Neutrophil (primary cell): ENCODE measurements at regions not wholly inside any gene's neighbourhood (a gene's known extent, or its start where the extent isn't known, plus 50 kb on each side); places are given as distances from the start of the nearest gene placed in this dataset.

Experiments
- H3K27ac ChIP-seq: fragments of 200-600 bp; sonication (generic); 2 replicates; pipeline ENCODE4 v1.5.1; 2016; ENCODE audit warnings: mild to moderate bottlenecking, moderate library complexity
- H3K27me3 ChIP-seq: fragments of 200-600 bp; sonication (generic); 2 replicates; pipeline ENCODE4 v1.6.0; 2016; ENCODE audit warnings: mild to moderate bottlenecking
- H3K36me3 ChIP-seq: fragments of 200-600 bp; sonication (generic); 2 replicates; pipeline ENCODE4 v1.5.1; 2017
- H3K4me1 ChIP-seq, 2 experiments: fragments of 200-600 bp in 1 of 2; sonication (generic) in 1 of 2; 1 replicate in 1 of 2; 2 replicates in 1 of 2; pipeline versions ENCODE4 v1.5.1 to v1.6.1; 2013 to 2016; ENCODE audit warnings: low read depth in 1 of 2, low read length in 1 of 2, mild to moderate bottlenecking in 1 of 2, moderate library complexity in 1 of 2; ENCODE audit not compliant: control insufficient read depth in 1 of 2, insufficient read depth in 1 of 2
- H3K4me3 ChIP-seq, 2 experiments: fragments of 200-600 bp in 1 of 2; sonication (generic) in 1 of 2; 1 replicate in 1 of 2; 2 replicates in 1 of 2; pipeline ENCODE4 v1.5.1; 2013 to 2016; ENCODE audit warnings: low read depth in 1 of 2, low read length in 1 of 2, mild to moderate bottlenecking in 1 of 2, moderate library complexity in 1 of 2
- H3K9me3 ChIP-seq: fragments of 200-600 bp; sonication (generic); 2 replicates; pipeline ENCODE4 v1.5.1; 2016
- TF ChIP-seq, protein P1 (sequence below): fragments of 200-600 bp; sonication (generic); IDR thresholded peaks from 2 replicates; pipeline ENCODE4 v1.5.1; 2016; ENCODE audit warnings: antibody characterized with exemption

DNA sequence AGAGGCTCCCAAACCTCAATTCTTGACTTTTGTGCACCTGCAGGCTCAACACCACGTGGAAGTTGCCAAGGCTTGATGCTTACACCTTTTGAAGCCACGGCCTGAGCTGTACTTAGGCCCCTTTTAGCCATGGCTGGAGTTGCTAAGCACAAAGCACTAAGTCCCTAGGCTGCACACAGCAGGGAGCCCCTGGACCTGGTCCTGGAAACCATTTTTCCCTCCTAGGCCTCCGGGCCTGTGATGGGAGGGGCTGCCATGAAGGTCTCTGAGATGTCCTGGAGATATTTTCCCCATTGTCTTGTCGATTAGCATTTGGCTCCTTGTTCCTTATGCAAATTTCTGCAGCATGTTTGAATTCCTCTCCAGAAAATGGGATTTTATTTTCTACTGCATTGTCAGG is 247.1 kb upstream of the ARPP21 start:
- no peaks in the 10 kb centered on the region for H3K9me3 ChIP-seq
- no peaks in the 10 kb centered on the region for H3K4me1 ChIP-seq
- no peaks in the 10 kb centered on the region for H3K27me3 ChIP-seq
- H3K27ac ChIP-seq = no peak overlapping the region
- TF ChIP-seq, protein P1, sequence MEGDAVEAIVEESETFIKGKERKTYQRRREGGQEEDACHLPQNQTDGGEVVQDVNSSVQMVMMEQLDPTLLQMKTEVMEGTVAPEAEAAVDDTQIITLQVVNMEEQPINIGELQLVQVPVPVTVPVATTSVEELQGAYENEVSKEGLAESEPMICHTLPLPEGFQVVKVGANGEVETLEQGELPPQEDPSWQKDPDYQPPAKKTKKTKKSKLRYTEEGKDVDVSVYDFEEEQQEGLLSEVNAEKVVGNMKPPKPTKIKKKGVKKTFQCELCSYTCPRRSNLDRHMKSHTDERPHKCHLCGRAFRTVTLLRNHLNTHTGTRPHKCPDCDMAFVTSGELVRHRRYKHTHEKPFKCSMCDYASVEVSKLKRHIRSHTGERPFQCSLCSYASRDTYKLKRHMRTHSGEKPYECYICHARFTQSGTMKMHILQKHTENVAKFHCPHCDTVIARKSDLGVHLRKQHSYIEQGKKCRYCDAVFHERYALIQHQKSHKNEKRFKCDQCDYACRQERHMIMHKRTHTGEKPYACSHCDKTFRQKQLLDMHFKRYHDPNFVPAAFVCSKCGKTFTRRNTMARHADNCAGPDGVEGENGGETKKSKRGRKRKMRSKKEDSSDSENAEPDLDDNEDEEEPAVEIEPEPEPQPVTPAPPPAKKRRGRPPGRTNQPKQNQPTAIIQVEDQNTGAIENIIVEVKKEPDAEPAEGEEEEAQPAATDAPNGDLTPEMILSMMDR = no peak
- H3K4me3 ChIP-seq = no peak overlapping the region
- no peaks in the 10 kb centered on the region for H3K36me3 ChIP-seq

DNA sequence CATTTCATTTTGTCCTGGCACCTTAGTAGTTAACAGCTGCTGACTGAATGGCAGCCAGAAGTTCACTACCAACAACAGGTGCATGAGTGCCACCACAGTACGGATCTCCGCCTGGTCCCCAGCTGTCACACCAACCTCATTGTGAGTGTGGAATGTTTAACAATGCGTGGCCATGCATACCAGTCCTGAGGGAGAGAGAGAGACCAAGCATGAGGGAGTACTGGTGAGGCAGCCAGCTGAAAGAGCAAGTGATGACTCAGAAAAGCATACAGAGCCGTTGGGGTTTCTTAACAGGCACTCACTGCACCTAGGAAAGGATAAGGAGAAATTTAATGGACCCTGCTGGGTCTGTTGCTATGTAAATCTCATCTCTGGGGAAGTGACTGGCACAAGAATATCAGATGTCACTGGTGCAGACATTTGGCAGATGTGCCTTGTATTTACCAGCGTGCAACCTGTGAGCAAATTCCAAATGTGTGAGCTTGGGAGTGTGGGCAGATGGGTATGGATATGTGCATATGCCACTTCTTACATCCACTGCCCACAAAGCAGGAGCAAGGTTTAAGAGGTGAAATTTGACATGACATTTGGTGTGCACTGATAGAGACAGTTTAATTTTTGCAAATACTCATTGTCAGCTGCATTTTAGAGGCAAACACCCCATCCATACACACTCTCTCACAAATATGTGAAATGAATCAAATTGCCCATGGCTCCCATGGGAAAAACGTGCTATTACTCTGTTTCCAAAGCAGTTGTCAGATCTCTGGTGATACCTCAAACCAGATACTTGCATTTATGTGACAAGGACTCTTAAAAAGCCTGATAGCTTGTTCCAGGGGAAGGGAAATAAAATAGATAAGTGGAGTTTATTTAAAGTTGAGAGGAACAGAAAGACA is 245.2 kb upstream of the ARPP21 start:
- Histone ChIP-seq H3K27ac (no peak overlapping the region), H3K9me3 (no peaks in the 10 kb centered on the region), H3K4me3 (no peak overlapping the region), H3K4me1 (no peaks in the 10 kb centered on the region), H3K36me3 (no peaks in the 10 kb centered on the region), H3K27me3 (no peaks in the 10 kb centered on the region)
- TF ChIP-seq, protein P1 = no peak

DNA sequence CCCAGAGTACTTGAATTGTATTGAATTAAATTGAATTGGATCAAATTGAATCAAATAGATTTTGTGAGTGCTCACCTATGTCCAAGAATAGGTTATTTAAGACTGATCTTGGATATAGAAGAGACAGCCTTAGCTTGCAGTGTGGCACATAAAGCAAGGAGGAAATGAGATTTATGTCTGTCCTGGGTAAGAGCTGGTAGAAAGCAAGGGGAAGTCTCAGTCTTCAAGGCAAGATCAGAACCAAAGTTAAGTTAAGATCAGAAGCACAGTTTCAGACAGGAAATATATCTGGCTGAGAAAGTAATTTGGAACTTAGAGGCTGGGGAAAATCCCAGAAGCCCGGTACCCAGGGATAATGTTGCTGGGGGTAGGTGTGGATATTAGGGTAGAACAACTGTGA is 244.4 kb upstream of the ARPP21 start:
- Histone ChIP-seq H3K27me3 (no peaks in the 10 kb centered on the region), H3K9me3 (no peaks in the 10 kb centered on the region), H3K36me3 (no peaks in the 10 kb centered on the region), H3K27ac (no peak overlapping the region), H3K4me3 (no peak overlapping the region), H3K4me1 (no peaks in the 10 kb centered on the region)
- TF ChIP-seq, protein P1 = no peak

DNA sequence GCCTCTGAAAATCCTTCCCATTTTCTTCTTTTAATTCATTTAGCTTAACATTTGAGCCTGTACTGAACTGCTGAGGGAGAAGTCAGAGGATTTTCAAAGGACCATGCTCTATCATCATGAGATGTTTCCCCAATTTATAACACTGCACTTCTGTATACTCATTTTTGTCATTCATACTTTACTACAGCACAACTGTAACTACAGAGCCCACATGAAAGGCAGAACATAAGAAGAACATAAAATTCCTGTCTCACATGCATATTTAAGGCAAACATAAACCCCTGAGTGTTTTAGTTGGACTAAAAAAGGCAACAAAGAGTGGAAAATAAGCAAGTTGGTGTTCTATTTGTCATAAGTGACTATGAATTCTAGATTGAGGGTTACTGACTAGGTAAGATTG is 237.7 kb upstream of the ARPP21 start:
- H3K36me3 ChIP-seq = no peaks in the 10 kb centered on the region
- H3K9me3 ChIP-seq = no peaks in the 10 kb centered on the region
- H3K4me3 ChIP-seq = no peak overlapping the region
- no peaks in the 10 kb centered on the region for H3K4me1 ChIP-seq
- no peak overlapping the region for H3K27ac ChIP-seq
- H3K27me3 ChIP-seq = no peaks in the 10 kb centered on the region
- TF ChIP-seq, protein P1 = no peak

DNA sequence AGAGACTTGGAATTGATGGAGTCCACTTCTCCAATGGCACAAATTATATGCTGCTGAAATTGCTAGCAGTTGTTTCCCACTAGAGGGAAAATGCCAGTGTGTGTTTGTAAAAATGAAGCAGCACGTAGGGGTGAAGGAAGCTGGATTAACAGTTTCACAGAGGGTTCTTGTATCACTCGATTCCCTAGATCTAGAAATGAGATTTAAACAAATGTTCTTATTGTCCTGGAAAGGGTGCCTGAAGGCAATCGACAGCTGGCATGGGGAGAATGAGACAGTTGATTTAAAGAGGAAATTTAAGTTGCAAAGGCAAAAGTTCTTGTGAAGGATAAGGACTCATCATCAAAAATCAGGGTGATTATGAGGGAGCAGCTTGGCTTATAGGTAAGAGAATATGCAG is 234.8 kb upstream of the ARPP21 start:
- TF ChIP-seq, protein P1 = no peak
- Histone ChIP-seq H3K27ac (no peak overlapping the region), H3K4me1 (no peaks in the 10 kb centered on the region), H3K4me3 (no peak overlapping the region), H3K36me3 (no peaks in the 10 kb centered on the region), H3K9me3 (no peaks in the 10 kb centered on the region), H3K27me3 (no peaks in the 10 kb centered on the region)
